SK-N-SH (cell line): ENCODE measurements at regions not wholly inside any gene's neighbourhood (a gene's known extent, or its start where the extent isn't known, plus 50 kb on each side); places are given as distances from the start of the nearest gene placed in this dataset.

Experiments used
- CTCF ChIA-PET: fragments of 300-600, 350-600 bp; formaldehyde crosslinking; extraction: SDS; loops from one replicate; lab custom pipeline; 2021; lab: Yijun Ruan, JAX
- POLR2A ChIA-PET: fragments of 350-600 bp; sonication (Branson Sonifier 250); formaldehyde crosslinking; extraction: SDS; loops from one replicate; lab custom pipeline; 2020; ENCODE audit warnings: antibody characterized with exemption, inconsistent platforms; lab: Yijun Ruan, JAX
- DNase-seq: peaks from one replicate; pipeline ENCODE4 v3.0.0; 2012
- H2AFZ ChIP-seq: fragments of 200-600 bp; sonication (generic); 2 replicates; pipeline ENCODE4 v1.8.1; 2016; ENCODE audit warnings: antibody characterized with exemption, mild to moderate bottlenecking, low read depth
- H3F3A ChIP-seq: fragments of 200-600 bp; sonication (generic); replicated peaks from 2 replicates; pipeline ENCODE3; 2016; ENCODE audit warnings: antibody characterized with exemption, mild to moderate bottlenecking; ENCODE audit not compliant: insufficient read depth
- H3K27ac ChIP-seq, 2 experiments: fragments of 200-500 bp in 1 of 2; fragments of 200-600 bp in 1 of 2; sonication (Bioruptor generic) in 1 of 2; sonication (generic), shearing (Covaris generic) in 1 of 2; 2 replicates each; pipeline versions ENCODE4 v1.5.1 to v1.6.1; 2014 to 2016; ENCODE audit warnings: low read depth in 2 of 2, inconsistent platforms in 1 of 2, low read length in 1 of 2, mild to moderate bottlenecking in 1 of 2, mixed read lengths in 1 of 2
- H3K27me3 ChIP-seq: fragments of 200-600 bp; sonication (generic), shearing (Covaris generic); 2 replicates; pipeline ENCODE4 v1.6.1; 2016; ENCODE audit warnings: mixed run types; ENCODE audit not compliant: insufficient read depth
- H3K36me3 ChIP-seq, 2 experiments: fragments of 200-500 bp in 1 of 2; fragments of 200-600 bp in 1 of 2; sonication (Bioruptor generic) in 1 of 2; sonication (generic) in 1 of 2; replicated peaks in 1 of 2; 2 replicates each; pipeline versions ENCODE3 to v1.5.1; 2014 to 2016; ENCODE audit warnings: low read length in 1 of 2, mild to moderate bottlenecking in 1 of 2; ENCODE audit not compliant: insufficient read depth in 2 of 2, control insufficient read depth in 1 of 2
- H3K4me1 ChIP-seq, 2 experiments: fragments of 200-500 bp in 1 of 2; fragments of 200-600 bp in 1 of 2; sonication (Bioruptor generic) in 1 of 2; sonication (generic), shearing (Covaris generic) in 1 of 2; 2 replicates each; pipeline versions ENCODE4 v1.5.1 to v1.6.1; 2014 to 2016; ENCODE audit warnings: low read depth in 1 of 2, low read length in 1 of 2, mixed run types in 1 of 2; ENCODE audit not compliant: insufficient read depth in 2 of 2, control insufficient read depth in 1 of 2
- H3K4me2 ChIP-seq: fragments of 200-600 bp; sonication (generic), shearing (Covaris generic); 2 replicates; pipeline ENCODE4 v1.6.1; 2017; ENCODE audit warnings: mixed run types
- H3K4me3 ChIP-seq, 2 experiments: fragments of 200-500 bp in 1 of 2; fragments of 200-600 bp in 1 of 2; sonication (Bioruptor generic) in 1 of 2; sonication (generic), shearing (Covaris generic) in 1 of 2; 2 replicates each; pipeline versions ENCODE4 v1.5.1 to v1.8.1; 2014 to 2016; ENCODE audit warnings: low read depth in 2 of 2, inconsistent platforms in 1 of 2, low read length in 1 of 2, mild to moderate bottlenecking in 1 of 2, mixed read lengths in 1 of 2, moderate library complexity in 1 of 2
- H3K79me2 ChIP-seq: fragments of 200-600 bp; sonication (generic); 2 replicates; pipeline ENCODE4 v1.8.1; 2017; ENCODE audit warnings: mild to moderate bottlenecking; ENCODE audit not compliant: insufficient read depth
- H3K9ac ChIP-seq: fragments of 200-600 bp; sonication (generic); 2 replicates; pipeline ENCODE4 v1.6.1; 2017; ENCODE audit warnings: mixed run types
- H3K9me2 ChIP-seq: fragments of 200-600 bp; sonication (generic); 2 replicates; pipeline ENCODE4 v1.6.1; 2017; ENCODE audit warnings: mixed run types
- H3K9me3 ChIP-seq: fragments of 200-600 bp; sonication (generic); 2 replicates; pipeline ENCODE4 v1.6.1; 2017; ENCODE audit warnings: mixed run types, mild to moderate bottlenecking, moderate library complexity
- H4K20me1 ChIP-seq: fragments of 200-600 bp; sonication (generic); 2 replicates; pipeline ENCODE4 v1.6.1; 2017; ENCODE audit warnings: mild to moderate bottlenecking, mixed run types; ENCODE audit not compliant: insufficient read depth
- CHD2 ChIP-seq: fragments of 150-350 bp; IDR thresholded peaks from 2 replicates; pipeline ENCODE4 v1.6.1; 2018; ENCODE audit warnings: low read length; ENCODE audit not compliant: partially characterized antibody
- EP300 ChIP-seq, 2 experiments: IDR thresholded peaks; 2 replicates each; pipeline versions ENCODE4 v1.4.0 to v1.6.1; 2012; ENCODE audit warnings: borderline replicate concordance in 1 of 2, low read depth in 1 of 2, low read length in 1 of 2
- FOSL2 ChIP-seq: IDR thresholded peaks from 2 replicates; pipeline ENCODE4 v1.4.0; 2012; ENCODE audit warnings: low read depth, mild to moderate bottlenecking, moderate library complexity, borderline replicate concordance
- FOXJ3 ChIP-seq: sonication (generic); formaldehyde crosslinking; IDR thresholded peaks from 2 replicates; pipeline ENCODE4 v1.5.1; 2020; ENCODE audit warnings: mild to moderate bottlenecking, missing genetic modification reagents
- RAD21 ChIP-seq: IDR thresholded peaks from 2 replicates; pipeline ENCODE4 v1.6.1; 2012; ENCODE audit warnings: mild to moderate bottlenecking, low read length
- SIN3A ChIP-seq: IDR thresholded peaks from 2 replicates; pipeline ENCODE4 v1.6.1; 2012; ENCODE audit warnings: low read depth, mild to moderate bottlenecking, low read length, moderate library complexity, borderline replicate concordance
- WGBS: methylation state at CpG from one replicate; pipeline ENCODE4 v1.1.6; 2017; ENCODE audit warnings: low lambda C conversion rate; 5-methylcytosine and 5-hydroxymethylcytosine counted together
- TF ChIP-seq, protein P1 (sequence below): fragments of 150-350 bp; IDR thresholded peaks from 2 replicates; pipeline ENCODE4 v1.6.1; 2017; ENCODE audit warnings: antibody characterized with exemption, low read length, low read depth, borderline replicate concordance
- TF ChIP-seq, protein P2 (sequence below): IDR thresholded peaks from 2 replicates; pipeline ENCODE4 v1.4.0; 2012; ENCODE audit warnings: low read depth, borderline replicate concordance

DNA sequence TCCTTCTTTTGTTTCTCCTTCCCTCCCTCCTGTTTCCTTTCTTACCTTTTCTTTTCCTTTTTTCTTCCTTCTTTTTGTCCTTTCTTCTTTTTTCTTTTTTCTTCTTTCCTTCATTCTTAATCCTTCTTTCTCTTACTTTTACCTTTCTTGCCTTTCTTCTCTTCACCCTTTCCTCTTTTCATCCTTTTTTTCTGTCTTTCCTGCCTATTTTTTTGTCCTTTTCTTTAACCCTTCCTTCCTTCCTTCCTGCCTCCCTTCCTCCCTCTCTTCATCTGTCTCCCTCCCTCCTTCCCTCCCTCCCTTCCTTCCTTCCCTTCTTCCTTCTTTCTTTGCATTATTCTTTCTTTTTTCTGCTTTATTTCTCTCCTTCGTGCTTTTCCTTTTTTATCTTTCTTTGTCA, 160.7 kb downstream of the AXIN2 start (continued):
- TF ChIP-seq, protein P1, sequence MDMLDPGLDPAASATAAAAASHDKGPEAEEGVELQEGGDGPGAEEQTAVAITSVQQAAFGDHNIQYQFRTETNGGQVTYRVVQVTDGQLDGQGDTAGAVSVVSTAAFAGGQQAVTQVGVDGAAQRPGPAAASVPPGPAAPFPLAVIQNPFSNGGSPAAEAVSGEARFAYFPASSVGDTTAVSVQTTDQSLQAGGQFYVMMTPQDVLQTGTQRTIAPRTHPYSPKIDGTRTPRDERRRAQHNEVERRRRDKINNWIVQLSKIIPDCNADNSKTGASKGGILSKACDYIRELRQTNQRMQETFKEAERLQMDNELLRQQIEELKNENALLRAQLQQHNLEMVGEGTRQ: no peak

DNA sequence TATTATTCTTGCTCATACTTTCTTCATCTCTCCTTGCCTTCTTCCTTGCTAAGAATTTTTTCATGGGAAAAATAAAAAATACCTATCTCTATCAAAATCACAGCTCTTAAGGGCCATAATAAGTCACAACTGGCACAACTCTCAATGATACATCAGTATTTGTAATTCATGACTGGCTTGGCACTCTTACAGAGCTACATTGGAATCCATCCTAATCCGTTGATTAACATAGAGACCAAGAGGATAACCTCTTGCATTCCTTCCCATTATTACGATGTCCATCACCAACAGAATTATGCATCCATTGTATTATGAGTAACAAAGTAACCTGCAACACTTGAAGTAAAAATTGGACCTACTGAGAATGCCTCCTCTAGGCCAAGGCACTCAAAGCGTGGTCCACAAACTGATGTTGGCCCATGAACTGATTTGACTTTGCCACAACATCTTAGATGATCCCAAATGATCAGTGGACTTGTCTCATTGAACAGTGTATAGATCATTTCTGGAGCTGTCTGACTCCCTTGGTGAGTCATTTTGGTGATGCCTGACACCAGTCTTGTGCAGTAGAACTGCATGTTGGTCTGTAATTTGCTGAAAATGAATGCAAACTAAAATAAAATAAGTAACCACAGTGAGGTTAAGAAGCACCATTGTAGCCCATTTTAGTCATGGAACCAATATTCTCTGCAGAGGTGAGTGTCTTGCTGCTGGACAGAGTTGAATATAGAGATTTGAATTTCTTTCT, 163.2 kb downstream of the AXIN2 start:
- no peaks in the 10 kb centered on the region for H3K9me2 ChIP-seq
- 32% methylated on average over 3 of the region's 3 CpGs for WGBS
- no peaks in the 10 kb centered on the region for H3K9me3 ChIP-seq
- H3K4me3 ChIP-seq: no peak overlapping the region
- no peaks in the 10 kb centered on the region for H3K79me2 ChIP-seq
- H3K36me3 ChIP-seq: no peaks in the 10 kb centered on the region
- ChIA-PET POLR2A (no interaction called here), CTCF (no interaction called here)
- H3K27ac ChIP-seq: no peak overlapping the region
- no peaks in the 10 kb centered on the region for H4K20me1 ChIP-seq
- no peak for TF ChIP-seq CHD2
- no peak for TF ChIP-seq RAD21
- no peak for TF ChIP-seq FOXJ3
- TF ChIP-seq SIN3A: no peak
- TF ChIP-seq, protein P2, sequence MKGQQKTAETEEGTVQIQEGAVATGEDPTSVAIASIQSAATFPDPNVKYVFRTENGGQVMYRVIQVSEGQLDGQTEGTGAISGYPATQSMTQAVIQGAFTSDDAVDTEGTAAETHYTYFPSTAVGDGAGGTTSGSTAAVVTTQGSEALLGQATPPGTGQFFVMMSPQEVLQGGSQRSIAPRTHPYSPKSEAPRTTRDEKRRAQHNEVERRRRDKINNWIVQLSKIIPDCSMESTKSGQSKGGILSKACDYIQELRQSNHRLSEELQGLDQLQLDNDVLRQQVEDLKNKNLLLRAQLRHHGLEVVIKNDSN: no peak
- no peak for TF ChIP-seq EP300 (IDR thresholded peaks at IDR 0.05; ENCODE audit: borderline replicate concordance in 1 of 2, low read depth in 1 of 2, low read length in 1 of 2)
- no peak overlapping the region for H3K9ac ChIP-seq
- peaks cover 7% of the 10 kb centered on the region; the same call in 1 of the 2 replicates for H3K27me3 ChIP-seq
- H3K4me1 ChIP-seq: no peaks in the 10 kb centered on the region
- no peak for DNase-seq
- H2AFZ ChIP-seq: no peak overlapping the region
- H3F3A ChIP-seq: no peaks in the 10 kb centered on the region
- H3K4me2 ChIP-seq: no peak overlapping the region

DNA sequence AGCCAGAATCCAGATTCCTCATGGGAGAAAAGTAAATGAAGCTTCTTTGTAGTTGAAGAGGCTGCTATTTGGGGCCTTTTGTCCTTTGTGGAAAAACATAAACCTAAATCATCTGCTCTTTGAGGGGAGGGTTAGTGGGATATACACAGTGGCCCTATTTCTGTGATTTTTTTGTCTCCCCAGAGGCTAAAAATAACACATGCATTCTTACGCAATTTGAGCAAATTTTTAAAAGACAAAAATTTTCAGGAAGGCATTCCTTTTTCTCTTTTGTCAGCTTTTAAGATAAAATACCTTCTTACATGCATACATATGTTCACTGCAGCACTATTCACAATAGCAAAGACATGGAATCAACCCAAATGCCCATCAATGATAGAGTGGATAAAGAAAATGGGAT, 165.5 kb downstream of the AXIN2 start:
- H3K27me3 ChIP-seq: peaks cover 5% of the 10 kb centered on the region; the same call in 1 of the 2 replicates
- H3K79me2 ChIP-seq: no peaks in the 10 kb centered on the region
- no peaks in the 10 kb centered on the region for H3K9me2 ChIP-seq
- H3K9me3 ChIP-seq: no peaks in the 10 kb centered on the region
- ChIA-PET POLR2A (no interaction called here), CTCF (interaction anchor here (0.6 to 1.7 kb wide), 5 partner anchors 10 to 163 kb away, joined by 3 to 5 read pairs (median 4); no protein-coding TSS in a partner anchor)
- H3K27ac ChIP-seq: no peak overlapping the region
- 85% methylated on average over 1 of the region's 1 CpG for WGBS
- no peaks in the 10 kb centered on the region for H3K36me3 ChIP-seq
- no peak overlapping the region for H3K4me3 ChIP-seq
- no peaks in the 10 kb centered on the region for H3F3A ChIP-seq
- TF ChIP-seq FOSL2: no peak
- no peaks in the 10 kb centered on the region for H4K20me1 ChIP-seq
- no peak for DNase-seq
- no peaks in the 10 kb centered on the region for H3K4me1 ChIP-seq
- no peak overlapping the region for H3K4me2 ChIP-seq
- no peak overlapping the region for H3K9ac ChIP-seq
- no peak overlapping the region for H2AFZ ChIP-seq
